ENCODE measurements at regions not wholly inside any gene's neighbourhood (a gene's known extent, or its start where the extent isn't known, plus 50 kb on each side); places are given as distances from the start of the nearest gene placed in this dataset.

- FAIRE-seq (no peak), DNase-seq (ENCODE audit: insufficient read length) (no peak)
- TF ChIP-seq POLR2A (IDR thresholded peaks at IDR 0.05; ENCODE audit: low read depth, low read length) (no peak), POLR2AphosphoS5 (IDR thresholded peaks at IDR 0.05; ENCODE audit: low read depth, low read length) (no peak), TAF1 (IDR thresholded peaks at IDR 0.05; ENCODE audit: borderline replicate concordance, low read depth, low read length) (no peak)
These were observed 93.7 kb downstream of the HS1BP3 start for GRCh38 chr2:20557226-20557625.

DNA sequence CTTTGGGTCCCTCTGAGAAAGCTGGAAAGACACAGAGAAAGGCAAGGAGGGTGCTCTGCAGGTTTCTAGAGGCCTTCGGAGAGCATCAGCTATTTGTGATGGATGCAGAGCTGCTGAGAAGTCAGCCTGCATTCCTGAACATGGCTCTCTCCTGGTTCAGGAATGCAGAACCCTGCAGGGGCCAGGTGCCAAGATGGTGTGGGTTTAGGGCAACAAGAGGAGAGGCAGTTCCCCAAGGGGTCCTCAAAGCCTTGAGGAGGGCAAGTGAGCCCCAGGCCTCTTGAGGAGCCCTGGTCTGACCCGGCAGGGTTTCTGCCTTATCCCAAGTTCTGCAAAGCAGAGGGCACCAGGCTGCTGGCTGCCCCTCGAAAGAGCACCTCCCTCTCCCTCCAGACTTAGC is 93.3 kb downstream of the HS1BP3 start:
- FAIRE-seq (no peak), DNase-seq (ENCODE audit: insufficient read length) (no peak)
- no peak for TF ChIP-seq POLR2A (IDR thresholded peaks at IDR 0.05; ENCODE audit: low read depth, low read length)
- TF ChIP-seq POLR2AphosphoS5 (IDR thresholded peaks at IDR 0.05; ENCODE audit: low read depth, low read length) = no peak
- no peak for TF ChIP-seq TAF1 (IDR thresholded peaks at IDR 0.05; ENCODE audit: borderline replicate concordance, low read depth, low read length)

DNA sequence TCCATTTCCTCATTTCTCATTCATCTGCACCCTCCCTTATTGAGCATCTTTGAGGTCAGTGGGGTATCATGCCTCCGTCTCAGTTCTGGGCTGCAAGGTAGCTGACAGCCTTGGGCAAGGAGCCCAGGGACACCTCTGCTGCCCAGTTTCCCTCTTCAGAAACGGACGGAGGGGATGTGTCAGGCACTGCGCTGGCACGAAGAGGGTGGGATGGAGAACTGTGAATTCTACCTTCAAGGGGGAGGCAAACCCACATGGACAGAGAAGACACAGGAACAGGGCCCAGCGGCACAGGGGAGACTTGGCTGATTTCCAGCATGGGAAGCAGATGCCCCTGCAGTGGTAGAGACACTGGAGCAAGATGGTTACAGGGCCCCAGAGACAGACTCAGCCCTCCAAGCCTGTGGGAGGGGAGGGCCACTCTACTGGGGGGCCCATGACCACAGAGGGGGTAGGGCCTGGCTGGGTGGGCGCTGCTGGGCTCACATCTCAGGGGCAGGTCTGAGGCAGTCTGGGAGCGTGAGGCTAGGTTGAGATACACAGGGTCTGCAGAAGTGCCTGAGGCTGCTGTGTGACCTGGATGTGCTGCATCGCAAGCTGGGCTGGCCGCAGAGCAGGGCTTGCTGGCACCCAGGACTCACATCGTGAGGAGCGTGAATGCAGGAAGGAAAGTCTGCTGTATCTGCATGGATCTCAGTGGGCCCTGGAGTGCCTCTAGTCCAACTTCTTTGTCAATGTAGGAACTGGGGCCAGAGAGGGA is 92.3 kb downstream of the HS1BP3 start:
- FAIRE-seq (no peak), DNase-seq (ENCODE audit: insufficient read length) (no peak)
- TF ChIP-seq POLR2AphosphoS5 (IDR thresholded peaks at IDR 0.05; ENCODE audit: low read depth, low read length) = no peak
- no peak for TF ChIP-seq TAF1 (IDR thresholded peaks at IDR 0.05; ENCODE audit: borderline replicate concordance, low read depth, low read length)
- no peak for TF ChIP-seq POLR2A (IDR thresholded peaks at IDR 0.05; ENCODE audit: low read depth, low read length)

- FAIRE-seq = no peak
- TF ChIP-seq TAF1 (IDR thresholded peaks at IDR 0.05; ENCODE audit: borderline replicate concordance, low read depth, low read length) (no peak), POLR2AphosphoS5 (IDR thresholded peaks at IDR 0.05; ENCODE audit: low read depth, low read length) (no peak), POLR2A (IDR thresholded peaks at IDR 0.05; ENCODE audit: low read depth, low read length) (no peak)
- no peak for DNase-seq (ENCODE audit: insufficient read length)
These were observed 91.6 kb downstream of the HS1BP3 start for GRCh38 chr2:20559277-20559676.

- TF ChIP-seq TAF1 (IDR thresholded peaks at IDR 0.05; ENCODE audit: borderline replicate concordance, low read depth, low read length) (no peak), POLR2A (IDR thresholded peaks at IDR 0.05; ENCODE audit: low read depth, low read length) (no peak), POLR2AphosphoS5 (IDR thresholded peaks at IDR 0.05; ENCODE audit: low read depth, low read length) (no peak)
- DNase-seq (ENCODE audit: insufficient read length) = no peak
- FAIRE-seq = no peak
These were observed 90.9 kb downstream of the HS1BP3 start for GRCh38 chr2:20560011-20560410.

GRCh38 chr2:20560891-20561636 is 89.8 kb downstream of the HS1BP3 start:
- DNase-seq (ENCODE audit: insufficient read length) (no peak), FAIRE-seq (no peak)
- no peak for TF ChIP-seq POLR2A (IDR thresholded peaks at IDR 0.05; ENCODE audit: low read depth, low read length)
- TF ChIP-seq POLR2AphosphoS5 (IDR thresholded peaks at IDR 0.05; ENCODE audit: low read depth, low read length) = no peak
- TF ChIP-seq TAF1 (IDR thresholded peaks at IDR 0.05; ENCODE audit: borderline replicate concordance, low read depth, low read length) = no peak

GRCh38 chr2:20561637-20562454 is 89.1 kb downstream of the HS1BP3 start:
- DNase-seq (ENCODE audit: insufficient read length) (no peak), FAIRE-seq (no peak)
- TF ChIP-seq TAF1 (IDR thresholded peaks at IDR 0.05; ENCODE audit: borderline replicate concordance, low read depth, low read length) = no peak
- no peak for TF ChIP-seq POLR2A (IDR thresholded peaks at IDR 0.05; ENCODE audit: low read depth, low read length)
- no peak for TF ChIP-seq POLR2AphosphoS5 (IDR thresholded peaks at IDR 0.05; ENCODE audit: low read depth, low read length)

- FAIRE-seq (no peak), DNase-seq (ENCODE audit: insufficient read length) (no peak)
- no peak for TF ChIP-seq TAF1 (IDR thresholded peaks at IDR 0.05; ENCODE audit: borderline replicate concordance, low read depth, low read length)
- TF ChIP-seq POLR2AphosphoS5 (IDR thresholded peaks at IDR 0.05; ENCODE audit: low read depth, low read length) = no peak
- TF ChIP-seq POLR2A (IDR thresholded peaks at IDR 0.05; ENCODE audit: low read depth, low read length) = no peak
These were observed 88.2 kb downstream of the HS1BP3 start for GRCh38 chr2:20562540-20563225.

GRCh38 chr2:20563251-20563650 is 87.6 kb downstream of the HS1BP3 start:
- no peak for FAIRE-seq
- DNase-seq (ENCODE audit: insufficient read length) = no peak
- TF ChIP-seq POLR2AphosphoS5 (IDR thresholded peaks at IDR 0.05; ENCODE audit: low read depth, low read length) = no peak
- no peak for TF ChIP-seq TAF1 (IDR thresholded peaks at IDR 0.05; ENCODE audit: borderline replicate concordance, low read depth, low read length)
- no peak for TF ChIP-seq POLR2A (IDR thresholded peaks at IDR 0.05; ENCODE audit: low read depth, low read length)

GRCh38 chr2:20563833-20564232 is 87.1 kb downstream of the HS1BP3 start:
- DNase-seq (ENCODE audit: insufficient read length) (no peak), FAIRE-seq (no peak)
- TF ChIP-seq POLR2A (IDR thresholded peaks at IDR 0.05; ENCODE audit: low read depth, low read length) = no peak
- no peak for TF ChIP-seq TAF1 (IDR thresholded peaks at IDR 0.05; ENCODE audit: borderline replicate concordance, low read depth, low read length)
- no peak for TF ChIP-seq POLR2AphosphoS5 (IDR thresholded peaks at IDR 0.05; ENCODE audit: low read depth, low read length)

Data from GM12892 (cell line).